Endothelial cell of umbilical vein (primary cell): ENCODE measurements at regions not wholly inside any gene's neighbourhood (a gene's known extent, or its start where the extent isn't known, plus 50 kb on each side); places are given as distances from the start of the nearest gene placed in this dataset.

Experiments used
- BruUV-seq: library from RNA; stranded (reverse); fragments of 400-500 nt; replicated peaks from 2 replicates; lab custom pipeline; 2021; lab: Mats Ljungman, UMichigan
- CTCF ChIA-PET: fragments of 300-600, 350-600 bp; sonication (Branson Sonifier 250); formaldehyde crosslinking; loops from one replicate; lab custom pipeline; 2021; ENCODE audit warnings: antibody characterized with exemption, inconsistent platforms; lab: Charles Lee
- POLR2A ChIA-PET: fragments of 300-600, 350-600 bp; sonication (Branson Sonifier 250); formaldehyde crosslinking; loops from one replicate; lab custom pipeline; 2021; ENCODE audit warnings: antibody characterized with exemption, inconsistent platforms; lab: Charles Lee
- DNase-seq: peaks from one replicate; pipeline ENCODE4 v3.0.0-alpha.2; 2011; ENCODE audit warnings: low read depth, low spot score
- FAIRE-seq: peaks from 2 replicates; lab custom pipeline; 2011; peaks lifted over from hg19 to GRCh38; lab: Jason Lieb, UNC
- H2AFZ ChIP-seq: 2 replicates; pipeline ENCODE4 v1.6.0; 2012; ENCODE audit warnings: low read depth, low read length, control low read depth, inconsistent platforms
- H3K27ac ChIP-seq: 2 replicates; pipeline ENCODE4 v1.5.1; 2011; ENCODE audit warnings: low read depth, mild to moderate bottlenecking, control low read depth, low read length, moderate library complexity; ENCODE audit not compliant: insufficient read depth
- H3K27me3 ChIP-seq, 2 experiments: 2 replicates each; pipeline versions ENCODE4 v1.6.0 to v1.6.1; 2011; ENCODE audit warnings: low read length in 2 of 2, mixed read lengths in 1 of 2; ENCODE audit not compliant: control insufficient read depth in 2 of 2, insufficient read depth in 2 of 2
- H3K36me3 ChIP-seq, 2 experiments: 2 replicates in 1 of 2; 3 replicates in 1 of 2; pipeline ENCODE4 v1.5.1; 2011; ENCODE audit warnings: low read length in 2 of 2, mild to moderate bottlenecking in 1 of 2, moderate library complexity in 1 of 2; ENCODE audit not compliant: control insufficient read depth in 2 of 2, insufficient read depth in 2 of 2; ENCODE audit errors: extremely low read depth in 1 of 2
- H3K4me1 ChIP-seq: 3 replicates; pipeline ENCODE4 v1.5.1; 2011; ENCODE audit warnings: mild to moderate bottlenecking, low read length; ENCODE audit not compliant: control insufficient read depth, insufficient read depth; ENCODE audit errors: extremely low read depth
- H3K4me2 ChIP-seq: 2 replicates; pipeline ENCODE4 v1.6.1; 2011; ENCODE audit warnings: low read length, control low read depth, mixed read lengths; ENCODE audit not compliant: insufficient read depth
- H3K4me3 ChIP-seq, 3 experiments: fragments of 200-600 bp in 1 of 3; sonication (generic), shearing (Covaris generic) in 1 of 3; replicated peaks in 1 of 3; 2 replicates each; pipeline ENCODE4 v1.5.1; 2011 to 2016; ENCODE audit warnings: control low read depth in 3 of 3, low read length in 3 of 3, mild to moderate bottlenecking in 2 of 3, inconsistent platforms in 1 of 3, low read depth in 1 of 3, moderate library complexity in 1 of 3; ENCODE audit not compliant: insufficient read depth in 1 of 3
- H3K79me2 ChIP-seq: 2 replicates; pipeline ENCODE4 v1.6.0; 2012; ENCODE audit warnings: low read length, inconsistent platforms; ENCODE audit not compliant: control insufficient read depth, insufficient read depth
- H3K9ac ChIP-seq: replicated peaks from 2 replicates; pipeline ENCODE3; 2011; ENCODE audit warnings: low read length, control low read depth; ENCODE audit not compliant: insufficient read depth; ENCODE audit errors: extremely low read depth
- H3K9me1 ChIP-seq: replicated peaks from 3 replicates; pipeline ENCODE4 v1.6.0; 2011; ENCODE audit warnings: mild to moderate bottlenecking, low read length; ENCODE audit not compliant: control insufficient read depth, insufficient read depth; ENCODE audit errors: extremely low read depth
- H3K9me3 ChIP-seq: replicated peaks from 2 replicates; pipeline ENCODE4 v1.5.1; 2012; ENCODE audit warnings: low read length, inconsistent platforms; ENCODE audit not compliant: control insufficient read depth, insufficient read depth
- H4K20me1 ChIP-seq: replicated peaks from 2 replicates; pipeline ENCODE3; 2011; ENCODE audit warnings: mild to moderate bottlenecking, low read length; ENCODE audit not compliant: control insufficient read depth, insufficient read depth; ENCODE audit errors: extremely low read depth
- CTCF ChIP-seq, 2 donors: IDR thresholded peaks; 1 replicate in 1 of 2; 2 replicates in 1 of 2; pipeline ENCODE4 v1.5.1; 2011; ENCODE audit warnings: low read length in 2 of 2, mild to moderate bottlenecking in 2 of 2, moderate library complexity in 2 of 2, control low read depth in 1 of 2, inconsistent platforms in 1 of 2, low read depth in 1 of 2; ENCODE audit not compliant: insufficient read depth in 1 of 2; ENCODE audit errors: extremely low read depth in 1 of 2
- EZH2 ChIP-seq: IDR thresholded peaks from 2 replicates; pipeline ENCODE4 v1.6.1; 2012; ENCODE audit warnings: borderline replicate concordance, low read depth, mild to moderate bottlenecking, moderate library complexity, low read length, inconsistent platforms; ENCODE audit not compliant: severe bottlenecking
- FOS ChIP-seq: IDR thresholded peaks from 2 replicates; pipeline ENCODE4 v1.6.1; 2011; ENCODE audit warnings: mild to moderate bottlenecking, low read length, moderate library complexity, borderline replicate concordance; ENCODE audit not compliant: insufficient read depth
- GATA2 ChIP-seq: IDR thresholded peaks from 2 replicates; pipeline ENCODE4 v1.7.0; 2011; ENCODE audit warnings: low read depth, mild to moderate bottlenecking, moderate library complexity, mixed read lengths, low read length; ENCODE audit not compliant: insufficient read length, insufficient read depth
- JUN ChIP-seq: IDR thresholded peaks from 2 replicates; pipeline ENCODE4 v1.6.1; 2011; ENCODE audit warnings: borderline replicate concordance, low read depth; ENCODE audit not compliant: insufficient read length, insufficient read depth
- MAX ChIP-seq: IDR thresholded peaks from 2 replicates; pipeline ENCODE4 v1.6.1; 2011; ENCODE audit not compliant: insufficient read depth, insufficient read length
- MYC ChIP-seq: IDR thresholded peaks from one replicate; pipeline ENCODE4 v1.6.1; 2011; ENCODE audit warnings: mild to moderate bottlenecking, low read depth, low read length
- POLR2A ChIP-seq: IDR thresholded peaks from 2 replicates; pipeline ENCODE4 v1.6.1; 2012; ENCODE audit warnings: low read depth, mild to moderate bottlenecking, control low read depth, low read length
- POLR2AphosphoS5 ChIP-seq: IDR thresholded peaks from 2 replicates; pipeline ENCODE4 v1.6.1; 2012; ENCODE audit warnings: low read depth, mild to moderate bottlenecking, control low read depth, low read length, moderate library complexity; ENCODE audit not compliant: insufficient read depth
- dilution Hi-C: fragments of 300-500 bp; cut with MboI; formaldehyde crosslinking; loops from one replicate; pipeline ENCODE4 v1.15.0; 2019; ENCODE audit warnings: low sequenced_read_pairs; ENCODE audit not compliant: extremely low pct_ligation_motif_present
- intact Hi-C: fragments of 100-400 bp; cut with micrococcal nuclease; formaldehyde crosslinking; loops from one replicate; pipeline ENCODE4 v1.10.0; 2022

DNA sequence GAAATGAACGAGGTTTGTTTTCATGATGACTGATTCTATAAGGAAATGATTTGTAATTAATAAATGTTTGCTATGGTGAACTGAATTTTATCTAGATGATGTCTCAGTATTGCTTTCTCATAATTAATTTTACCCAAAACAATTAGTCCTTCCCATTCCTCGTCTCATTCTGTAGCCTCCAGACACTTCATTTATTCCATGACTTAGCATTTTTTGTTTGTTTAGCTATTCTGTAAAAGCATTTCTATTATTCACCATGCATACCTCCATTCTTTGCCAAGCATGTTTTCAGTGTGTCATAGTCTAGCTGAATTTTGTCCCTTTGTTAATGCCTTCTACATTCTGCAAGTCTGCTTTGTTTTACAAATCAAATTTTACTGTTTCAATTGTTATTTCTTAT is 137.4 kb upstream of the RPL10L start:
- intact Hi-C loops = no loop called here
- Histone ChIP-seq H3K4me1 (no peaks in the 10 kb centered on the region), H4K20me1 (no peaks in the 10 kb centered on the region), H3K4me2 (no peak overlapping the region), H3K9me1 (no peaks in the 10 kb centered on the region), H3K27ac (no peak overlapping the region), H3K27me3 (no peaks in the 10 kb centered on the region), H3K36me3 (no peaks in the 10 kb centered on the region), H3K79me2 (no peaks in the 10 kb centered on the region), H3K9me3 (no peaks in the 10 kb centered on the region), H3K9ac (no peak overlapping the region), H2AFZ (no peak overlapping the region), H3K4me3 (no peak overlapping the region)
- DNase-seq (no peak), FAIRE-seq (no peak)
- CTCF ChIA-PET = no interaction called here
- TF ChIP-seq EZH2 (no peak), JUN (no peak), MAX (no peak), POLR2AphosphoS5 (no peak), GATA2 (no peak), FOS (no peak), POLR2A (no peak), MYC (no peak)
- POLR2A ChIA-PET = no interaction called here
- dilution Hi-C loops = no loop called here
- no TSS peak for BruUV-seq

GRCh38 chr14:46782281-46782680 is 130.7 kb upstream of the RPL10L start:
- no TSS peak for BruUV-seq

More at GRCh38 chr14:46782281-46782680, 130.7 kb upstream of the RPL10L start:
- H3K4me3 ChIP-seq = no peak overlapping the region
- dilution Hi-C loops = no loop called here
- H3K4me2 ChIP-seq = no peak overlapping the region
- no peaks in the 10 kb centered on the region for H3K36me3 ChIP-seq
- TF ChIP-seq FOS (no peak), EZH2 (no peak), POLR2A (no peak), GATA2 (no peak), JUN (no peak), POLR2AphosphoS5 (no peak), MYC (no peak), MAX (no peak), CTCF (IDR thresholded peaks at IDR 0.05; ENCODE audit: extremely low read depth in 1 of 2, insufficient read depth in 1 of 2, low read depth in 1 of 2, low read length in 2 of 2) (no peak)
- no peaks in the 10 kb centered on the region for H3K79me2 ChIP-seq
- intact Hi-C loops = no loop called here
- ChIA-PET CTCF (no interaction called here), POLR2A (no interaction called here)
- no peaks in the 10 kb centered on the region for H3K27me3 ChIP-seq
- no peaks in the 10 kb centered on the region for H3K4me1 ChIP-seq
- DNase-seq (no peak), FAIRE-seq (no peak)
- no peaks in the 10 kb centered on the region for H4K20me1 ChIP-seq
- H2AFZ ChIP-seq = no peak overlapping the region
- no peak overlapping the region for H3K27ac ChIP-seq
- H3K9me1 ChIP-seq = no peaks in the 10 kb centered on the region
- H3K9ac ChIP-seq = no peak overlapping the region
- peaks cover 5% of the 10 kb centered on the region for H3K9me3 ChIP-seq
